ENCODE measurements at regions not wholly inside any gene's neighbourhood (a gene's known extent, or its start where the extent isn't known, plus 50 kb on each side); places are given as distances from the start of the nearest gene placed in this dataset.

DNA sequence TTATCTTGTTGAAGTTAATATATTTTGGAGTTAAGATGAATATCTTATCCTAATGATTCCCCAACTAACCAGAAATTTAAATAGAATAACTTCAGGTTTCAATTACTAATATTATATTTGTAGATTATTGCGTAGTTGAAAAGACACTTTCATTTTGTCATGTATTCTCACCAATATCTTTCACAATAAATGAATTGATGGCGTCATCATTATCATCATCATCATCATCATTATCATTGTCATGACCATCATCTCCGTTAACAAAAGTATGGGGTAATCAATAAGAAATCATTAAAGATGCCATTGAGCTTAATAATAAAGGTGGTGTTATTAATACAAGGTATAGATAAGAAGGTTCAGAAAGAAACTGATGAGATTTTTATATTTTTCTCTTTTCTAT is 768.8 kb upstream of the SLC10A2 start:
- Mint-ChIP-seq H3K4me1 (ENCODE audit: low read depth) (no peaks in the 10 kb centered on the region), H3K4me3 (no peak overlapping the region), H3K27ac (no peak overlapping the region), H3K27me3 (ENCODE audit: insufficient read depth) (peaks cover 2% of the 10 kb centered on the region; the same call in 1 of the 2 replicates), H3K36me3 (ENCODE audit: low read depth) (peaks cover 5% of the 10 kb centered on the region; the same call in 1 of the 2 replicates), H3K9me3 (peaks cover 26% of the 10 kb centered on the region)
- TF ChIP-seq, protein P1, sequence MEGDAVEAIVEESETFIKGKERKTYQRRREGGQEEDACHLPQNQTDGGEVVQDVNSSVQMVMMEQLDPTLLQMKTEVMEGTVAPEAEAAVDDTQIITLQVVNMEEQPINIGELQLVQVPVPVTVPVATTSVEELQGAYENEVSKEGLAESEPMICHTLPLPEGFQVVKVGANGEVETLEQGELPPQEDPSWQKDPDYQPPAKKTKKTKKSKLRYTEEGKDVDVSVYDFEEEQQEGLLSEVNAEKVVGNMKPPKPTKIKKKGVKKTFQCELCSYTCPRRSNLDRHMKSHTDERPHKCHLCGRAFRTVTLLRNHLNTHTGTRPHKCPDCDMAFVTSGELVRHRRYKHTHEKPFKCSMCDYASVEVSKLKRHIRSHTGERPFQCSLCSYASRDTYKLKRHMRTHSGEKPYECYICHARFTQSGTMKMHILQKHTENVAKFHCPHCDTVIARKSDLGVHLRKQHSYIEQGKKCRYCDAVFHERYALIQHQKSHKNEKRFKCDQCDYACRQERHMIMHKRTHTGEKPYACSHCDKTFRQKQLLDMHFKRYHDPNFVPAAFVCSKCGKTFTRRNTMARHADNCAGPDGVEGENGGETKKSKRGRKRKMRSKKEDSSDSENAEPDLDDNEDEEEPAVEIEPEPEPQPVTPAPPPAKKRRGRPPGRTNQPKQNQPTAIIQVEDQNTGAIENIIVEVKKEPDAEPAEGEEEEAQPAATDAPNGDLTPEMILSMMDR (IDR thresholded peaks at IDR 0.05): no peak
- DNase-seq: no peak

DNA sequence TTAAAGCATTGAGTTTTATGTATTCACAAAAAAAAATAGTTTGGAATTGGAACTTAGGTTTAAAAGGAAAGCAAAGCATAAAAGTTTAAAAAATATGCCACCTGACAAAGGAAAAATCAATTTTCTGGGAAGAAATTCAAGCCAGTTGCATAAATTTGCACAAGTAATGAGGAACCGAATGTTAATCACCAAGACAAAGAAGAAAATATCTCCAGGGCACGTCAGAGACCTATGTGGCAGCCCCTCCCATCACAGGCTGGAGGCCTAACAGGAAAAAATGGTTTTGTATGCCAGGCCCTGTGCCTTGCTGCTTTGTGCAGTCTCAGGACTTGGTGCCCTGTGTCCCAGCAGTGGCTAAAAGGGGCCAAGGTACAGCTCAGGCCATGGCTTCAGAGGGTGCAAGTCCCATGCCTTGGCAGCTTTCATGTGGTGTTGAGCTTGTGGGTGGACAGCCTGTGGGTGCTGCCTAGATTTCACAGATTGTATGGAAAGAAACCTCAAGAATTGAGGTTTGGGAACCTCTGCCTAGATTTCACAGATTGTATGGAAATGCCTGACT is 767.2 kb upstream of the SLC10A2 start:
- Mint-ChIP-seq H3K36me3 (ENCODE audit: low read depth) (peaks cover 5% of the 10 kb centered on the region; the same call in 1 of the 2 replicates), H3K4me3 (no peak overlapping the region), H3K27me3 (ENCODE audit: insufficient read depth) (peaks cover 2% of the 10 kb centered on the region; the same call in 1 of the 2 replicates), H3K27ac (no peak overlapping the region), H3K9me3 (peaks cover 30% of the 10 kb centered on the region), H3K4me1 (ENCODE audit: low read depth) (no peaks in the 10 kb centered on the region)
- no peak for DNase-seq
- TF ChIP-seq, protein P1 (IDR thresholded peaks at IDR 0.05): no peak

GRCh38 chr13:103815619-103816018 is 749.4 kb upstream of the SLC10A2 start:
- no peak overlapping the region for H3K27ac Mint-ChIP-seq
- peaks cover 36% of the 10 kb centered on the region for H3K9me3 Mint-ChIP-seq
- no peaks in the 10 kb centered on the region for H3K4me1 Mint-ChIP-seq (ENCODE audit: low read depth)
- H3K36me3 Mint-ChIP-seq (ENCODE audit: low read depth): 0 out of 2 replicates have a peak, but pooled peaks cover 3% of the 10 kb centered on the region
- no peak for DNase-seq
- TF ChIP-seq, protein P1 (IDR thresholded peaks at IDR 0.05): no peak
- no peak overlapping the region for H3K4me3 Mint-ChIP-seq
- H3K27me3 Mint-ChIP-seq (ENCODE audit: insufficient read depth): peaks cover 2% of the 10 kb centered on the region

GRCh38 chr13:103812971-103813370 is 746.8 kb upstream of the SLC10A2 start:
- H3K27ac Mint-ChIP-seq: no peak overlapping the region
- peaks cover 2% of the 10 kb centered on the region; the same call in 1 of the 2 replicates for H3K27me3 Mint-ChIP-seq (ENCODE audit: insufficient read depth)
- no peak for DNase-seq
- H3K4me1 Mint-ChIP-seq (ENCODE audit: low read depth): no peaks in the 10 kb centered on the region
- 0 out of 2 replicates have a peak, but pooled peaks cover under 1% of the 10 kb centered on the region for H3K36me3 Mint-ChIP-seq (ENCODE audit: low read depth)
- no peak overlapping the region for H3K4me3 Mint-ChIP-seq
- TF ChIP-seq, protein P1 (IDR thresholded peaks at IDR 0.05): no peak
- peaks cover 29% of the 10 kb centered on the region for H3K9me3 Mint-ChIP-seq

GRCh38 chr13:103812558-103812957 is 746.3 kb upstream of the SLC10A2 start:
- TF ChIP-seq, protein P1 (IDR thresholded peaks at IDR 0.05): no peak
- no peak overlapping the region for H3K27ac Mint-ChIP-seq
- H3K9me3 Mint-ChIP-seq: peaks cover 33% of the 10 kb centered on the region
- no peak overlapping the region for H3K4me3 Mint-ChIP-seq
- H3K27me3 Mint-ChIP-seq (ENCODE audit: insufficient read depth): peaks cover 2% of the 10 kb centered on the region; the same call in 1 of the 2 replicates
- H3K4me1 Mint-ChIP-seq (ENCODE audit: low read depth): no peaks in the 10 kb centered on the region
- no peak for DNase-seq
- H3K36me3 Mint-ChIP-seq (ENCODE audit: low read depth): 0 out of 2 replicates have a peak, but pooled peaks cover 5% of the 10 kb centered on the region
